ENCODE measurements at regions not wholly inside any gene's neighbourhood (a gene's known extent, or its start where the extent isn't known, plus 50 kb on each side); places are given as distances from the start of the nearest gene placed in this dataset.

DNA sequence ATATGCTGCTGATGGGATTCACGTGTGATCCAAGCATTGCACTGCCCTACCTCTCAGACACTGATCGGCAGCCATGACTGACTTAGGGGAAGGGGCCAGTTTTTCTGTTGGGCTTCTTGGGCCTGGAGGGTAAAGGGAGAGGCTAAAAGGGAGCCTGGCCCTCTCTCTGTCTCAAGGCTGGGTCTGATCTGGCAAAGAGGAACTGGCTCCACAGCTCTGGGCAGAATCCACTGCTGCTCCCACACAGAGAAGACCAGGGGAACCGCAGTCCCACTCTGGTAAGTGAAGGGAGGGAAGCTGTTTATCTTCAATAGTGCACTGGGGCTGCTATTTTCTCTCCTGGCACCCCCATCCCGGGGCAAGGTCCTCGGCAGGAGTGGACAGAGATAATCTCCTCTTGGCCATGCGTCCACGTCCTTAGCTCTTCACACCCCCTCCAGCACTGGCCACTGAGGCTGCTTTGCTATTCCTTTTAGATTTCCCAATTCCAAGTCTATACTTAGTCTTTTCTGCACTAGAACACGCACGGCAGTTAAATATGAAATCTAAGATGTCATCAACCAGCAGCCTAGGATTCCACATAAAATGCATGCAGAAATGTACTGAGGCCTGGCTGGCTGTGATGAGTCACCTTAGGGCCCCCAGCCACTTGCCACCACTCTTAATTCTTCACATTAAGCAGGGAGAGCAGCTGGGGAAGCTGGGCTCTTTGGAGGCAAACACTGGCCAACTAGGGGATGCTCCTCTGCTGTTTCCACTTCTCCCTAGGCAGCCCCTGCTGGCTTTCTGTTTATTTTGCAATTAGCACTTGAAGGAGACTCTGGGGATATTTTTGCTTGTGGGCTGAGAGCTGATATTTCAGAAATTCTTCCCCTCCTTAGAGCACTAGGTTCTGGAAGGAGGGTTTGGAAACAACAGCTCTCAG is 87.8 kb upstream of the ARMC2 start:
- no peak for TF ChIP-seq CTCF (IDR thresholded peaks at IDR 0.05; ENCODE audit: low read length)
- TF ChIP-seq EZH2 (optimal IDR thresholded peaks at IDR 0.05; ENCODE audit: low read depth, low read length) = no peak
- TF ChIP-seq EZH2phosphoT487 (IDR thresholded peaks at IDR 0.05; ENCODE audit: low read length) = no peak
